GM23338 (cell line): ENCODE measurements at regions not wholly inside any gene's neighbourhood (a gene's known extent, or its start where the extent isn't known, plus 50 kb on each side); places are given as distances from the start of the nearest gene placed in this dataset.

Source experiments
- ATAC-seq: fragments of 200-7000 bp; cut with Tn5 transposase; 3 replicates; pipeline ENCODE4 v1.9.1; 2020
- DNase-seq: peaks from one replicate; pipeline ENCODE4 v3.0.0-alpha.2; 2015; ENCODE audit warnings: low spot score
- H2AFZ ChIP-seq: fragments of 200-600 bp; sonication (generic); 2 replicates; pipeline ENCODE4 v1.8.0; 2016; ENCODE audit warnings: antibody characterized with exemption, mild to moderate bottlenecking, moderate library complexity
- H3F3A ChIP-seq: fragments of 200-600 bp; sonication (generic); replicated peaks from 2 replicates; pipeline ENCODE4 v1.8.0; 2017; ENCODE audit warnings: antibody characterized with exemption, mixed run types, low read depth
- H3K27ac ChIP-seq: fragments of 200-600 bp; sonication (generic); 2 replicates; pipeline ENCODE4 v1.6.1; 2016; ENCODE audit warnings: low read depth
- H3K27me3 ChIP-seq: fragments of 200-600 bp; sonication (generic); 2 replicates; pipeline ENCODE4 v1.8.0; 2016; ENCODE audit warnings: mild to moderate bottlenecking, mixed run types, moderate library complexity; ENCODE audit not compliant: insufficient read depth
- H3K36me3 ChIP-seq: fragments of 200-600 bp; sonication (generic); 2 replicates; pipeline ENCODE4 v1.8.0; 2016; ENCODE audit warnings: mild to moderate bottlenecking; ENCODE audit not compliant: insufficient read depth
- H3K4me1 ChIP-seq: fragments of 200-600 bp; sonication (generic); 2 replicates; pipeline ENCODE4 v1.8.0; 2016; ENCODE audit warnings: mild to moderate bottlenecking, moderate library complexity; ENCODE audit not compliant: insufficient read depth
- H3K4me2 ChIP-seq: fragments of 200-600 bp; sonication (generic); 2 replicates; pipeline ENCODE4 v1.7.1; 2017; ENCODE audit warnings: mixed run types
- H3K4me3 ChIP-seq: fragments of 200-600 bp; sonication (generic); 2 replicates; pipeline ENCODE4 v1.6.1; 2016; ENCODE audit warnings: mixed run types
- H3K79me2 ChIP-seq: fragments of 200-600 bp; sonication (generic); replicated peaks from 2 replicates; pipeline ENCODE4 v1.8.0; 2017; ENCODE audit warnings: mild to moderate bottlenecking; ENCODE audit not compliant: insufficient read depth
- H3K9me2 ChIP-seq: fragments of 200-600 bp; sonication (generic); 2 replicates; pipeline ENCODE4 v1.8.0; 2017; ENCODE audit not compliant: insufficient read depth
- H4K20me1 ChIP-seq: fragments of 200-600 bp; sonication (generic); replicated peaks from 2 replicates; pipeline ENCODE4 v1.8.0; 2017; ENCODE audit warnings: mild to moderate bottlenecking; ENCODE audit not compliant: insufficient read depth
- H3K27ac Mint-ChIP-seq: 2 replicates; pipeline ENCODE4 v1.8.0; 2020; ENCODE audit warnings: inconsistent platforms, mild to moderate bottlenecking, moderate library complexity, mixed read lengths
- H3K27me3 Mint-ChIP-seq: 3 replicates; pipeline ENCODE4 v1.8.0; 2022; ENCODE audit warnings: low read depth, mild to moderate bottlenecking, moderate library complexity, mixed read lengths, inconsistent platforms; ENCODE audit not compliant: insufficient read depth, poor library complexity
- H3K36me3 Mint-ChIP-seq: 3 replicates; pipeline ENCODE4 v1.8.0; 2021; ENCODE audit warnings: low read depth, mild to moderate bottlenecking, inconsistent platforms, moderate library complexity, mixed read lengths
- H3K4me1 Mint-ChIP-seq: 3 replicates; pipeline ENCODE4 v1.8.0; 2020; ENCODE audit warnings: mild to moderate bottlenecking, inconsistent platforms, mixed read lengths
- H3K4me3 Mint-ChIP-seq: 3 replicates; pipeline ENCODE4 v1.8.0; 2021; ENCODE audit warnings: moderate library complexity, mild to moderate bottlenecking, inconsistent platforms, mixed read lengths
- H3K9me3 Mint-ChIP-seq: 3 replicates; pipeline ENCODE4 v1.8.0; 2020; ENCODE audit warnings: moderate library complexity, mild to moderate bottlenecking, inconsistent platforms, mixed read lengths
- CTCF ChIP-seq, 2 experiments: fragments of 200-600 bp in 1 of 2; sonication (generic) in 1 of 2; conservative IDR thresholded peaks; 2 replicates each; pipeline versions ENCODE4 v1.5.1 to v1.6.1; 2016 to 2017; ENCODE audit warnings: antibody characterized with exemption in 2 of 2, low read depth in 2 of 2, mild to moderate bottlenecking in 2 of 2, moderate library complexity in 1 of 2
- ETS1 ChIP-seq: IDR thresholded peaks from 2 replicates; pipeline ENCODE4 v1.6.1; 2016; ENCODE audit warnings: antibody characterized with exemption
- EZH2phosphoT487 ChIP-seq: fragments of 200-600 bp; sonication (generic); IDR thresholded peaks from one replicate; pipeline ENCODE4 v1.8.1; 2018; ENCODE audit warnings: antibody characterized with exemption; ENCODE audit not compliant: unreplicated experiment
- NANOG ChIP-seq: IDR thresholded peaks from 2 replicates; pipeline ENCODE4 v1.6.1; 2016; ENCODE audit warnings: antibody characterized with exemption, borderline replicate concordance
- ZNF114 ChIP-seq: fragments of 250-450 bp; sonication (Bioruptor Pico); IDR thresholded peaks from 2 replicates; pipeline ENCODE4 v1.5.0; 2020; ENCODE audit warnings: mild to moderate bottlenecking, moderate library complexity
- ZNF462 ChIP-seq: fragments of 250-450 bp; sonication (Bioruptor Pico); IDR thresholded peaks from 2 replicates; pipeline ENCODE4 v1.5.0; 2020; ENCODE audit warnings: mild to moderate bottlenecking, moderate library complexity

GRCh38 chr13:108408672-108409071 is 139.2 kb downstream of the TNFSF13B start:
- Histone ChIP-seq H3K27me3 (no peaks in the 10 kb centered on the region), H3K4me2 (no peak overlapping the region), H3K27ac (no peak overlapping the region), H4K20me1 (no peaks in the 10 kb centered on the region), H2AFZ (no peak overlapping the region), H3F3A (no peaks in the 10 kb centered on the region), H3K4me1 (no peaks in the 10 kb centered on the region), H3K79me2 (no peaks in the 10 kb centered on the region), H3K36me3 (no peaks in the 10 kb centered on the region), H3K9me2 (peaks cover 11% of the 10 kb centered on the region; the same call in 1 of the 2 replicates), H3K4me3 (no peak overlapping the region)
- ATAC-seq (no peak), DNase-seq (no peak)
- peaks cover 2% of the 10 kb centered on the region for H3K27me3 Mint-ChIP-seq
- H3K36me3 Mint-ChIP-seq, result no peaks in the 10 kb centered on the region; the same call in 2 of the 3 replicates
- no peaks in the 10 kb centered on the region for H3K4me1 Mint-ChIP-seq
- no peak for TF ChIP-seq ETS1
- no peak for TF ChIP-seq CTCF (conservative IDR thresholded peaks at IDR 0.05; ENCODE audit: low read depth in 2 of 2)
- no peak for TF ChIP-seq ZNF462 (CRISPR knock-in tag)
- no peak for TF ChIP-seq EZH2phosphoT487
- TF ChIP-seq NANOG, result no peak
- no peak for TF ChIP-seq ZNF114 (CRISPR knock-in tag)
- 0 out of 3 replicates have a peak, but pooled peaks cover 3% of the 10 kb centered on the region for H3K9me3 Mint-ChIP-seq
- no peak overlapping the region for H3K4me3 Mint-ChIP-seq
- no peak overlapping the region for H3K27ac Mint-ChIP-seq
